IPS DF 4.7 (cell line): ENCODE measurements at regions not wholly inside any gene's neighbourhood (a gene's known extent, or its start where the extent isn't known, plus 50 kb on each side); places are given as distances from the start of the nearest gene placed in this dataset.
"Not testable (repeated sequence)": the region's sequence is repeated elsewhere in the genome, so short reads cannot be mapped to it uniquely, and the experiment has no call there.

ENCODE experiments used
- DNase-seq: peaks from one replicate; pipeline ENCODE4 v3.0.0-alpha.2; 2013; ENCODE audit warnings: low spot score; ENCODE audit errors: extremely low read depth

DNA sequence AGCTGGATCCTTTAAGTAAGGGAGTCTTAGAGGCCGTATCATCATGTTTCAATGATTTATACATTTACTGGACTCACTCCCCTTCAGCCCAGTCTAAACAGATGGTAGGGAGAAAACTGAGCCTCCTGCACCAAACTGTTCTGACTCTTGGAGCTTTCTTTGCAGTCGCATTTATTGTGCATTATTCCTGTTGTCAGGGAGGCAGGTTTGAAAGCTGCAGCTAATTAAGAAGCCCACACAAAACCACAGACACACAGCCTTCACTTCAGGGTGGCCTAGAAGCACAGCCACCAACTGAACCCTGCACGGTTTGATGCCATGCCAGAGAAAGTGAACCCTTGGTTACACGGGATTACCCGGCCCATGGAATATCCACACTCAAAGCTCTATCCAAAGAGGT lies 911.0 kb downstream of the UQCRFS1 start:
- no peak for DNase-seq

DNA sequence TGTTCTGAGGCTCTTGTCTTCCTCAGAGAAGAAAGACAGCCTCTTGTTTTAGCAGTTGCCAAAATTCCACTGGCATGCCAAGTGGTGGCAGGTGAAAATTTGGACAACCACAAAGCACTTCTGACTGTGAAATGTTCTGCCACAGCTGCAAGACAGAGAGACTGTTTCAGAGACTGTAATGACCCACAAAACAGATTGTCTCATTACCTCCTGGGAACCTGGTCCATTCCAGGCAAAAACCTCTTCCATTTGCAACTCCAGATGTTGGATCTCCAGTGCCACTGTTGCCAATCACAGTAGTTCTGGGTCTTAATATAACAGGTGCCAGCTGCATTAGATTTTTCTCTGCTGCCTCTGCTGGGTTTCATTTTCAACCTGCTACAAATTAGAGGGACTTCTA lies 911.5 kb downstream of the UQCRFS1 start:
- DNase-seq: no peak

- no peak for DNase-seq
Measured at GRCh38 chr19:28299649-28300048, 913.3 kb downstream of the UQCRFS1 start.

DNA sequence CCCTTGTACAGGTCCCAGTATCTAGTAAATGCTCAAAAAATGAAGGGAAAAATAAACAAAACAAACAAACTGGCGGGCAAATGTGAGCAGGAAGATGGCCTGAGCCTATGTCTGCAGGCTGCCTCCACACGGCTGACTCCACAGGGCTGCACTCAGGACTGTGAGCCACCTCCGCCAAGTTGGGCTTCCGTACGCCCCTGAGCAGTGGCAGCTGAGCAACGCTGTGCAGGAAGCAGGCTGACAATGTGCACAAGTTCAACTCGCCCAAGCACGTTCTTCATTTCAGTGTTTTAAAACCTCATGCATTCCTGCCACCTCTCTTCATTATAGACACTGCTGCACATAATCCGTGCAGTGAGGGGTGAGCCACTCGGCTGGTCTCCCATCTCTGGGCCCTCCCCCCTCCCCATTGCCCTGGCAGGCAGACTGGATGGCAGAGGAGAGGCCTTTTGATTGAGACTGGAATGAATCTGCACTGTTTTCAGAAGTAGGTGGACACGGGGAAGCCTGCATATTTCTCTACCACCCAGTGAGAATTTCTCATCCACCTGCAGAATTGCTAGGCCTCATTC lies 915.3 kb downstream of the UQCRFS1 start:
- DNase-seq: no peak

- no peak for DNase-seq
Measured at GRCh38 chr19:28297036-28297435, 915.9 kb downstream of the UQCRFS1 start.

DNA sequence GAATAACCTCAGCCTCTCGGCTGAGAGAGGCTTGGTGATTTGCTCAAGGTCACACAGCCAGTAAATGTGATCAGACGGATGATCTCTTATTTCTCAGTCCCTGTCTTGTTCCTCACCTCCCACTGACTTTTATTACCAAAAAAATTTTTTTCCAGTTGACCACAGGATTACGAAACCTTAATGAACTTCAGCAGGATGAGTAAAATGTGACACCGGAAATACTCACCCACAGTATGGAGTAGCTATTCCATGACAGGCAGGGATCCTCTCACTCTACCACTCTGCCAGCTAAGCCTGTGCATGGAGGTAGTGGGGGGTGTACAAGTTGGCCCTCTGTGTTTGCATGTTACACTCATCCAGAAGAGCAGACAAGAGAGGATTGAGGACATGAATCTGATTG lies 916.4 kb downstream of the UQCRFS1 start:
- no peak for DNase-seq

DNA sequence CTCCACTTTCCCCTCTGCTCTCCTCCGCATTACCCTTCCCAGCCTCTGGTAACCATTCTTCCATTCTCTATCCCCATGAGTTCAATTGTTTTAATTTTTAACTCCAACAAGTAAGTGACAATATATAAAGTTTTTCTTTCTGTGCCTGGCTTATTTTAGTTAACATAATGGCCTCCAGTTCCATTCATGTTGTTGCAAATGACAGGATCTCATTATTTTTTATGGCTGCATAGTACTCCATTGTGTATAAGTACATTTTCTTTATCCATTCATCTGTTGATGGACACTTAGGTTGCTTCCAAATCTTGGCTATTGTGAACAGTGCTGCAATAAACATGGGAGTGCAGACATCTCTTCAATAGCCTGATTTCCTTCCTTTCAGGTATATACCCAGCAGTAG lies 918.0 kb downstream of the UQCRFS1 start:
- DNase-seq: not testable (repeated sequence)

DNA sequence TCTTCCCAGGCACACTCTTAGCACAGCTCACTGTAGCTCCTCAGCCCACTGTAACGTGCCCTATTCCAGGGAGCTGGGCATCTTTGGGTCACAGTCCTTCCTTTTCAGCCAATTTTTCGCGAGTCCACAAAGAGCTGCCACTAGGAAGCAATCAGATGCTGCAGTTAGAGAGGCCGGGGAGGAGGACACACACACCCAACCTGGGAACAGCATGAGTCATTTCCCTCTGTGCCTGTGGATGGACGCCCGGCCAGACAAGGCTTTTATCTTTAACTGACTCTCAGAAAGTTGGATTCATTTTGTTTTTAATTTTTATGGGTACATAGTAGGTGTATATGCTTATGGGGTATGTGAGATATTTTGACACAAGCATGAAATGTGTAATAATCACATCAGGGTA lies 918.6 kb downstream of the UQCRFS1 start:
- no peak for DNase-seq

- no peak for DNase-seq
Measured at GRCh38 chr19:28293685-28294084, 919.3 kb downstream of the UQCRFS1 start.

GRCh38 chr19:28292822-28293500 lies 920.0 kb downstream of the UQCRFS1 start:
- DNase-seq: no peak

GRCh38 chr19:28291874-28292273 lies 921.1 kb downstream of the UQCRFS1 start:
- DNase-seq: no peak

DNA sequence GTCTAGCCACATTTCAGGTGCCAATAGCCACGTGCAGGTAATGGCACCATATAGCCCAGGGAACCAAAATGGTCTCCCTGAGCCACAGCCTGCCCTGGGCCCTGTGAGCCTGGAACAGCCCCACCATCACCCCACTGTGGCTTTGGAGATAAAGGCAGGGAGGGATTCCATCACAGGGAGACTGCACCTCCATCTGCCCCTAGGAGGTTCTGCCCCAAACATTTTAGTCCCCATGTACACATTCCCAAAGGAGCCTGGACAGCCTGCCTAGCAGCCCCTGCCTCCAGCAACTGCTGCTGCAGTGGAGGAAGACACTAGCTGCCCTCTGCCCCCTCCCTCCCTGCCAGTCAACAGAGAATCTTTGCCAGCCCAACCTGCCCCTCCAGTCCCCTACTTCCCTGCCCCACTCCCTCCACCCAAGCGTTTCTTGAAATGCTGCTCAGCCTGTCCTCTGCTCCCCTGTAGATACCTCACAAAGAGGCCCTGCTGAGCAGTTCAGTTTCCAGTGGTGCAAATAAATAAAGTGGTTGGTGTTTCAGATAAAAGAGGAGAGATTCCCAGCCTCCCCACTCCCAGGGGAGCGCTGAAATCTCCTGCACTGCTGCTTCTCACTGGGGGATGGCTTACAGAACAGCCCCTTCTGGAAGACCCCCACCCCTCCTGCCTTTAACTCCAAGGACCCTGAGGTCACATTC lies 921.8 kb downstream of the UQCRFS1 start:
- no peak for DNase-seq

DNA sequence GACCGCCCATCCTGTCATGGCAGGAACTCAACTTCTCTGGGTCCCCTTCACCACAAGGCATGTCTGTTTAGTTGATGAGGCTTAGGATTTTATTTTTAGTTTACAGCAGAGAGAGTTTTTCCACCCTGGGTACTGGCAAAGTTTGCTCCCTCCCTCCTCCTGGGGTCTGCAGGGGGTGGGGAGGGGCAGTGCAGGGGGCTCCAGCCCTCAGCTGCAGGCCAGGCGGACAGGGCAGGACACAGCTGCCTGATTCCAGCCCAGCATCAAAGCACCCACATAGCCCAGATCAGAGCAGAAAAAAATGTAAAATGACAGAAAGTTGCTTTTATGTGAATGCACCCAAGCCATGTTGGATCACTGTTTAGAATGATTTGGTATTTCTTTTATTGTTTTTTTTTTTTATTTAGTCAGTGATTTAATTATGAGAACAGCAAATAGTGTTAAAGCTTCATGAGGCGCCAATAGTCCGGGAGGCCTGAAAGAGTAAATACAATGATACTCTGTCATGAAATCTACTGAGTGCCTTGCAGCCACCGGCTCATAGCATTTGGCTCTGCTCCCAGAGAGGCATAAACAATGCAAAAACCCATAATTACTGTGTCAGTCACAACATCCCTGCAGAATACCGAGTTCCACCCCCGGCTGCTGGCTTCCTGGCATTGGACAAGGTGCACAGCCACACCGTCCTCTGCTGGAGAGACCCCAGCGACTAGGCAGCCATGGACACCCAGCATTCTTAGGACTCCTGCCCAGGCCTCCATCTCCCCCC lies 923.5 kb downstream of the UQCRFS1 start:
- no peak for DNase-seq

GRCh38 chr19:28288572-28289264 lies 924.2 kb downstream of the UQCRFS1 start:
- DNase-seq: no peak

- DNase-seq: no peak
Measured at GRCh38 chr19:28285917-28286316, 927.0 kb downstream of the UQCRFS1 start.

GRCh38 chr19:28285078-28285477 lies 927.9 kb downstream of the UQCRFS1 start:
- no peak for DNase-seq

DNA sequence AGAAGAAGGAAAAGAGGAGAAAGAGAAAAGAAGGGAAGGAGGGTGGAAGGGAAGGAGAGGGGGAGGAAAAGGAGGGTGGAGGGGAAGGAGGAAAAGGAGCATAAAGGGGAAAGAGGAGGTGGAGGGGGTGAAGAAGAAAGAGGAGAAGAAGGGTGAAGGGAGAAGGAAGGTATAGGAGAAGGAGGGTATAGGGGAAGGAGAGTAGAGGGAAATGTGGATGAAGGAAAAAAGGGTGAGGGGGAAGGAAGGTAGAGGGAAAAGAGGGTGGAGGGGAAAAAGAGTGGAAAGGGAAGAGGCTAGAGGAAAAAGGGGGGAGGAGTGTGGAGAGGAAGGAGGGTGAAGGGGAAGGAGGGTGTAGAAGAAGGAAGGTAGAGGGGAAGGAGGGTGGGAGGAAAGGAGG lies 928.6 kb downstream of the UQCRFS1 start:
- no peak for DNase-seq

GRCh38 chr19:28283592-28283991 lies 929.4 kb downstream of the UQCRFS1 start:
- no peak for DNase-seq

GRCh38 chr19:28281676-28282075 lies 931.3 kb downstream of the UQCRFS1 start:
- no peak for DNase-seq

DNA sequence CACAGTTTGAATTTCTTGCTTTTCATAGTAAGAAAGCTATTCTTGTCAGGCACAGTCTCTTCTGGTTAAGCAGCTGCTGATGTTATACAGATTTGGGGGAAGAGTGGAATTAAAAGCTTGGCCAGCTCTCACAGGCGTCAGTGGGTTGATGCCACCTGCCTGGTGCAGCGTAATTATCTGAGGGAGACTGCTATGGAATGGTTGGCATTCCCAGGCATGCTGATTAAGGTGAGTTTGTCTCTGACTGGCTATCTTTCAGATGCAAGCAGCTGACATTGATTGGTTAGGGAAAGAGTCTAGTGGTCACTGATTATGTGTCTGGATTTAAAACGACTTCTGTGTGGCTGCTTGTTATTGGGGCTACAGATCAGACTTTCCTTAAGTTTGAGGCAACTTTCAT lies 948.4 kb downstream of the UQCRFS1 start:
- no peak for DNase-seq

- no peak for DNase-seq
Measured at GRCh38 chr19:28258829-28259228, 954.1 kb downstream of the UQCRFS1 start.

DNA sequence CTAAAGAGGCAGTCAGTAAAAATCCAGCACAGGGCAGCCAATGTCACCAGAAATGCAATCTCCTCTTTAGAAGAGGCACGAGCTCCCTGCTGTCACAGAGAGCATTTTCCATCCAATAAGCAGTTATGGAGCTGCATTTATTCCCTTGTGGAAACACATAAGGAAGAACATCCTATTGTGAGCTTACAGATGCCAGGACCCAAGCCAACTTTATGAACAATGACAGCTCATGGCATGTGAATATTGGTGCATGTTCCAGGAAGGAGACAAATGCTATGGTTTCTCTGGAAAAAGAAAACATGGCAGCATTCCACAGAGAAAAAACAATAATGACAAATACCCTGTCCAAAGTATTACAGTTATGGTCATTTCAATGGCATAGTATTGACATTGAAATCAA lies 955.6 kb downstream of the UQCRFS1 start:
- DNase-seq: no peak
